ENCODE measurements at regions not wholly inside any gene's neighbourhood (a gene's known extent, or its start where the extent isn't known, plus 50 kb on each side); places are given as distances from the start of the nearest gene placed in this dataset.

DNA sequence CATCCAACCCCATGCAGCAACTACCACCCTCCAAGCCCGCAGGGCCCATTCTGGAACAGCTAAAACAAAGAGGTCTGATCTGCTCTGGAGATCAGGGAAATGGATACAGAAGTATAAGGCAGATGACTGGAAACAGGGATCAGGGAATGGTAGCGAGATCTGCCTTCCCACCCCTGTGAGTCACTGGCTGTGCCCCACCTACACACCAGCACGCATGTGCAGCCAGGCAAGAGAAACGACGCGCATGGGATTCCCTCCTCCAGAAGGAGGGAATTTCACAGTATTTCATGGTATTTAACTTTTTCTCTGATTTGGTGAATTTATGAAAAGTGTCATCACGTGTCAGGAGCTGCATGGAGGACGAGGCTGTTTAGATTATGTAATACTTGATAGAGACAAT lies 116.7 kb downstream of the ARRDC4 start:
- TF ChIP-seq POLR2AphosphoS5 (IDR thresholded peaks at IDR 0.05; ENCODE audit: low read depth, low read length) (no peak), SIN3A (IDR thresholded peaks at IDR 0.05; ENCODE audit: borderline replicate concordance, insufficient read depth, low read length) (no peak)

DNA sequence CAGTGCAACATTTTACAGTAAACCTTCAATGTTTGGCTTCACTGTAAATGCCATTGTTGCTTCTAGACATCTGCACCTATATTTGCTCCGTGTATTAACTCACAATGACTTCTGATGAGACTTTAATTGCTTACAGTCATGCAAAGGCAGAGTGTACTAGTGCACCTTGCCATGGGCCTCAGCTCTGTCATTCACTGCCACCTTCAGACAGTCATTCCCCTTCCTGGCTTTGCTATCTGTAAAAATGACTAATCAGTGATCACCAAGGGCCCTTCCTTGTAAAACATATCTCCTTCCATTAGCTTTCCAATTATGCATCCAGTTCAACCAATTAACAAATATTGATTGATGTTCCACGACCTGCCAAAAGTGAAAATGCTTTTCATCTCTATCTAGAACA lies 120.3 kb downstream of the ARRDC4 start:
- TF ChIP-seq FOXP2 (optimal IDR thresholded peaks at IDR 0.05; ENCODE audit: borderline replicate concordance, extremely low read depth, extremely low read length, insufficient read depth) (no peak), SIN3A (IDR thresholded peaks at IDR 0.05; ENCODE audit: borderline replicate concordance, insufficient read depth, low read length) (no peak), TAF1 (IDR thresholded peaks at IDR 0.05; ENCODE audit: borderline replicate concordance, insufficient read depth, low read length) (no peak)
- TF ChIP-seq, protein P1, sequence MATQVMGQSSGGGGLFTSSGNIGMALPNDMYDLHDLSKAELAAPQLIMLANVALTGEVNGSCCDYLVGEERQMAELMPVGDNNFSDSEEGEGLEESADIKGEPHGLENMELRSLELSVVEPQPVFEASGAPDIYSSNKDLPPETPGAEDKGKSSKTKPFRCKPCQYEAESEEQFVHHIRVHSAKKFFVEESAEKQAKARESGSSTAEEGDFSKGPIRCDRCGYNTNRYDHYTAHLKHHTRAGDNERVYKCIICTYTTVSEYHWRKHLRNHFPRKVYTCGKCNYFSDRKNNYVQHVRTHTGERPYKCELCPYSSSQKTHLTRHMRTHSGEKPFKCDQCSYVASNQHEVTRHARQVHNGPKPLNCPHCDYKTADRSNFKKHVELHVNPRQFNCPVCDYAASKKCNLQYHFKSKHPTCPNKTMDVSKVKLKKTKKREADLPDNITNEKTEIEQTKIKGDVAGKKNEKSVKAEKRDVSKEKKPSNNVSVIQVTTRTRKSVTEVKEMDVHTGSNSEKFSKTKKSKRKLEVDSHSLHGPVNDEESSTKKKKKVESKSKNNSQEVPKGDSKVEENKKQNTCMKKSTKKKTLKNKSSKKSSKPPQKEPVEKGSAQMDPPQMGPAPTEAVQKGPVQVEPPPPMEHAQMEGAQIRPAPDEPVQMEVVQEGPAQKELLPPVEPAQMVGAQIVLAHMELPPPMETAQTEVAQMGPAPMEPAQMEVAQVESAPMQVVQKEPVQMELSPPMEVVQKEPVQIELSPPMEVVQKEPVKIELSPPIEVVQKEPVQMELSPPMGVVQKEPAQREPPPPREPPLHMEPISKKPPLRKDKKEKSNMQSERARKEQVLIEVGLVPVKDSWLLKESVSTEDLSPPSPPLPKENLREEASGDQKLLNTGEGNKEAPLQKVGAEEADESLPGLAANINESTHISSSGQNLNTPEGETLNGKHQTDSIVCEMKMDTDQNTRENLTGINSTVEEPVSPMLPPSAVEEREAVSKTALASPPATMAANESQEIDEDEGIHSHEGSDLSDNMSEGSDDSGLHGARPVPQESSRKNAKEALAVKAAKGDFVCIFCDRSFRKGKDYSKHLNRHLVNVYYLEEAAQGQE (IDR thresholded peaks at IDR 0.05; ENCODE audit: insufficient read depth in 1 of 2, low read depth in 2 of 2, low read length in 2 of 2) = no peak

DNA sequence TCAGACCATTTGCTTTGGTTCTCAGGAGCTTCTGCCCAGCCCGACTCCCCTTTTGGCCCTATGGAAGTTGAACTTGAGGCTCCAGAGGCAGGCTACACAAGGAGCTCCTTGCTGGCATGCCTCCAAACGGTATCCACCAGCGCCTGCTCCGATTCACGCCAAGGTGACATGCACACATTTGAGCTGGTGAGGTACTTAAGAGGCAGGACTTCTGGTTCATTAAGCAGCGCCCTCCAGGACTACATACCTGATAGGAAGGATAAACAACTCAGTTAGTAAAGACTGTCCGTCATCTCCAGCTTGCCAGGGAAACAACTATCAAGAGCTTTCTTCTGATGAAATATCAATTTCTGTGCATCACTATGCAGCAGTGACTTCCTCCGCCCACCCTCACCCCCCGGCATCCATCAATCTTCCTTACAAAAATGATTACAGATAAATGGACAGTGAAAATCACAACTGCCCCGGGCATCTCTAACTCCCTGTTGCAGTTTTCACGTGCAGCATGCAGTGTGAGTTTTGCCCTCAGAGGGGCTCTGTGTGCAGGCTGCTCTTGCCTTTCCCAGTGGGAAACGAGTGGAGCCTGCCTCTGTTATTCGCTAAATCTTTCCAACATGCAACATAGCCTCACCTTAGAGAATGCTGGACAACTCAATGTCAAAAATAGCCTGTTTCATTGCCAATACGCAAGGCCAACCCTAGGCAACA lies 122.9 kb downstream of the ARRDC4 start:
- TF ChIP-seq SIN3A (IDR thresholded peaks at IDR 0.05; ENCODE audit: borderline replicate concordance, insufficient read depth, low read length) (no peak), TAF1 (IDR thresholded peaks at IDR 0.05; ENCODE audit: borderline replicate concordance, insufficient read depth, low read length) (no peak), POLR2AphosphoS5 (IDR thresholded peaks at IDR 0.05; ENCODE audit: low read depth, low read length) (no peak), FOXP2 (optimal IDR thresholded peaks at IDR 0.05; ENCODE audit: borderline replicate concordance, extremely low read depth, extremely low read length, insufficient read depth) (no peak)
- TF ChIP-seq, protein P1 (IDR thresholded peaks at IDR 0.05; ENCODE audit: insufficient read depth in 1 of 2, low read depth in 2 of 2, low read length in 2 of 2) = no peak

DNA sequence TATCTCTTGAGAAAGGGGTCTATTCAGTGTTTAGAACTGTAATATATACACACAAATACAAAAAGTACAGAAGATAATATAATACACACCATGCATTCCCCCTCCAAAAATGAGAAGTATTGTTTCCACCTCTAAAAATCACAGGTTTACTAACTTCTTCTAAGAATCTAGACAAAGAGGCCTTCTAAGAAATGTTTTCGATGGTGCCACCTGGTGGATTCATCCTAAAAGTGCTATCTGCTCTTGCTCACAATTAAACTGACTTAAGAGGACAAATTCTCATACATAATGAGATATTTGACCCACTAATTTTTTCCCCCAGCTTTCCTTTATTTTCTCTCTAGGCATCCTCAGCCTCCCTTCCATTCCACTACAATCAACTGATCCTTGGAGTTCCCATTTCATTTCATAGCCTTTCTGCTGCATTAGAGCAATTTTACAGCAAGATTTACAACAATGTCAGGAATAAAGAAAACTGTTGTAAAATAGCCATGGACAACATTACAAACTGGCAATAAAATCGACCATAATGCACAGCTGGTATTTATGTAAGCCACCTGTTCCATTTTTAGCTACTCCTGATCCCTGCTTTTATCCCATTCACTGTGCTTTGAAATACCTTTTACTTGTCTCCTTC lies 124.6 kb downstream of the ARRDC4 start:
- TF ChIP-seq TAF1 (IDR thresholded peaks at IDR 0.05; ENCODE audit: borderline replicate concordance, insufficient read depth, low read length) (no peak), FOXP2 (optimal IDR thresholded peaks at IDR 0.05; ENCODE audit: borderline replicate concordance, extremely low read depth, extremely low read length, insufficient read depth) (no peak), POLR2AphosphoS5 (IDR thresholded peaks at IDR 0.05; ENCODE audit: low read depth, low read length) (no peak), SIN3A (IDR thresholded peaks at IDR 0.05; ENCODE audit: borderline replicate concordance, insufficient read depth, low read length) (no peak)
- TF ChIP-seq, protein P1 (IDR thresholded peaks at IDR 0.05; ENCODE audit: insufficient read depth in 1 of 2, low read depth in 2 of 2, low read length in 2 of 2) = no peak

DNA sequence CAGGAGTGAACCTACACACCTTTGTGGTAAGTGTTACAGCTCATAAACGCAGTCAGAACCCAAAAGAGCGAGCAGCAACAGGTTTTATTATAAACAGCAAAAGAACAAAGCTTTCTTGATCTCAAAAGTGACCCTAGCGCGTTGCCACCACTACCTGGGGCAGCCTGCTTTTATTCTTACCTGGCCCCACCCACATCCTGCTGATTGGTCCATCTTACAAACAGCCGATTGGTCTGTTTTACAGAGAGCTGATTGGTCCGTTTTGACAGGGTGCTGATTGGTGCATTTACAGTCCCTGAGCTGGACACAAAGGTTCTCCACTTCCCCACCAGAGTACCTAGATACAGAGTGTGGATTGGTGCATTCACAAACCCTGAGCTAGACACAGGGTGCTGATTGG lies 143.1 kb downstream of the ARRDC4 start:
- TF ChIP-seq SIN3A (IDR thresholded peaks at IDR 0.05; ENCODE audit: borderline replicate concordance, insufficient read depth, low read length) (no peak), POLR2AphosphoS5 (IDR thresholded peaks at IDR 0.05; ENCODE audit: low read depth, low read length) (no peak)

DNA sequence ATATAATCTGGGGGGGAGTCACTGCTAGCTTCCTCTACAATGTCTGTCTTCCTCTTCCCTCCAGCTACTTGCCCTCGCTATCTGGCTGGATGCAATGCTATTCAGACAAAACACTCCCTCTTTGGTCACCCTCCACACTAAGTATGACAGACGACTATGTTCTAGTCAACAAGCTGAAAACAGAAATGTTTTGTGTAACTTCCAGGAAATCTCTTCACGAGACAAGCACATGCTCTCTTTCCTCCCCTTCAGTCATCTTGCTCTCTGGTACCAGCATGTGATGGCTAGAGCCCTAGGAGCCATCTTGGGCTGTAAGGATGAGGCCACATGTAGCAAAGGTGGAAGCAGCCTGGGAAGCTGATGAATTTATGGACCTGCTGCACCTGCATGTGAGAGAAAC lies 151.3 kb downstream of the ARRDC4 start:
- TF ChIP-seq POLR2AphosphoS5 (IDR thresholded peaks at IDR 0.05; ENCODE audit: low read depth, low read length) (no peak), FOXP2 (optimal IDR thresholded peaks at IDR 0.05; ENCODE audit: borderline replicate concordance, extremely low read depth, extremely low read length, insufficient read depth) (no peak), TAF1 (IDR thresholded peaks at IDR 0.05; ENCODE audit: borderline replicate concordance, insufficient read depth, low read length) (no peak), SIN3A (IDR thresholded peaks at IDR 0.05; ENCODE audit: borderline replicate concordance, insufficient read depth, low read length) (no peak)
- TF ChIP-seq, protein P1 (IDR thresholded peaks at IDR 0.05; ENCODE audit: insufficient read depth in 1 of 2, low read depth in 2 of 2, low read length in 2 of 2) = no peak

All from PFSK-1 (cell line).